IMR-90 (cell line): ENCODE measurements at regions not wholly inside any gene's neighbourhood (a gene's known extent, or its start where the extent isn't known, plus 50 kb on each side); places are given as distances from the start of the nearest gene placed in this dataset.

Source experiments
- ATAC-seq: fragments of 200-7000 bp; cut with Tn5 transposase; 2 replicates; pipeline ENCODE4 v1.9.1; 2020; ENCODE audit warnings: low read depth, mild to moderate bottlenecking, moderate library complexity
- BruUV-seq: library from RNA; stranded (reverse); fragments of 400-500 nt; replicated peaks from 2 replicates; lab custom pipeline; 2021; lab: Mats Ljungman, UMichigan
- CTCF ChIA-PET: fragments of 300-600 bp; formaldehyde crosslinking; extraction: SDS; loops from one replicate; lab custom pipeline; 2021; ENCODE audit warnings: antibody characterized with exemption; lab: Yijun Ruan, JAX
- POLR2A ChIA-PET: fragments of 300-600 bp; sonication (Branson Sonifier 250); formaldehyde crosslinking; loops from one replicate; lab custom pipeline; 2022; ENCODE audit warnings: antibody characterized with exemption; ENCODE audit not compliant: unreplicated experiment; lab: Charles Lee
- DNase-seq: peaks from one replicate; pipeline ENCODE4 v3.0.0; 2013
- H2AFZ ChIP-seq: replicated peaks from 2 replicates; pipeline ENCODE3; 2013; ENCODE audit warnings: low read length, mild to moderate bottlenecking; ENCODE audit not compliant: poor library complexity
- H2AK5ac ChIP-seq: 2 replicates; pipeline ENCODE4 v1.6.1; 2013; ENCODE audit warnings: low read depth, low read length, inconsistent platforms
- H2AK9ac ChIP-seq: replicated peaks from 2 replicates; pipeline ENCODE3; 2013; ENCODE audit warnings: mild to moderate bottlenecking, low read depth, low read length, moderate library complexity; ENCODE audit not compliant: poor library complexity
- H2BK120ac ChIP-seq: 2 replicates; pipeline ENCODE4 v1.6.1; 2013; ENCODE audit warnings: low read depth, low read length, inconsistent platforms
- H2BK15ac ChIP-seq: 3 replicates; pipeline ENCODE4 v1.6.1; 2013; ENCODE audit warnings: low read depth, low read length, inconsistent platforms
- H2BK20ac ChIP-seq: 2 replicates; pipeline ENCODE4 v1.6.1; 2013; ENCODE audit warnings: low read depth, mild to moderate bottlenecking, inconsistent platforms, low read length, moderate library complexity
- H2BK5ac ChIP-seq: 2 replicates; pipeline ENCODE4 v1.6.1; 2013; ENCODE audit warnings: mild to moderate bottlenecking, low read depth, low read length, inconsistent platforms; ENCODE audit not compliant: poor library complexity, severe bottlenecking
- H3K14ac ChIP-seq: replicated peaks from 2 replicates; pipeline ENCODE4 v1.6.1; 2013; ENCODE audit warnings: low read depth, low read length, inconsistent platforms
- H3K18ac ChIP-seq: 2 replicates; pipeline ENCODE4 v1.6.1; 2013; ENCODE audit warnings: low read depth, low read length, control low read depth
- H3K23ac ChIP-seq: 2 replicates; pipeline ENCODE4 v1.6.1; 2013; ENCODE audit warnings: low read depth, low read length, inconsistent platforms
- H3K27ac ChIP-seq: 2 replicates; pipeline ENCODE4 v1.5.1; 2013; ENCODE audit warnings: mild to moderate bottlenecking, control low read depth, low read length; ENCODE audit not compliant: insufficient read depth
- H3K27me3 ChIP-seq: 2 replicates; pipeline ENCODE4 v1.6.1; 2013; ENCODE audit warnings: low read length; ENCODE audit not compliant: control insufficient read depth, insufficient read depth
- H3K36me3 ChIP-seq: 2 replicates; pipeline ENCODE4 v1.6.1; 2013; ENCODE audit warnings: low read length, mixed read lengths; ENCODE audit not compliant: control insufficient read depth, insufficient read depth
- H3K4ac ChIP-seq: 2 replicates; pipeline ENCODE4 v1.6.1; 2013; ENCODE audit warnings: low read depth, low read length, inconsistent platforms
- H3K4me1 ChIP-seq: 2 replicates; pipeline ENCODE4 v1.6.1; 2013; ENCODE audit warnings: low read length, mixed read lengths; ENCODE audit not compliant: control insufficient read depth, insufficient read depth
- H3K4me2 ChIP-seq: 2 replicates; pipeline ENCODE4 v1.6.1; 2013; ENCODE audit warnings: low read depth, mild to moderate bottlenecking, control low read depth, low read length, moderate library complexity
- H3K4me3 ChIP-seq: 2 replicates; pipeline ENCODE4 v1.5.1; 2013; ENCODE audit warnings: low read depth, mild to moderate bottlenecking, control low read depth, low read length, moderate library complexity; ENCODE audit not compliant: insufficient read depth
- H3K56ac ChIP-seq: 2 replicates; pipeline ENCODE4 v1.6.1; 2013; ENCODE audit warnings: low read length, inconsistent platforms; ENCODE audit not compliant: insufficient read depth; ENCODE audit errors: extremely low read depth
- H3K79me1 ChIP-seq, 2 experiments: 2 replicates each; pipeline ENCODE4 v1.6.1; 2013; ENCODE audit warnings: low read length in 2 of 2, inconsistent platforms in 1 of 2, low read depth in 1 of 2
- H3K9ac ChIP-seq: 2 replicates; pipeline ENCODE4 v1.6.1; 2013; ENCODE audit warnings: low read depth, low read length, control low read depth
- H3K9me1 ChIP-seq: 2 replicates; pipeline ENCODE4 v1.6.1; 2013; ENCODE audit warnings: low read length, inconsistent platforms; ENCODE audit not compliant: insufficient read depth
- H3K9me3 ChIP-seq: 2 replicates; pipeline ENCODE4 v1.6.1; 2013; ENCODE audit warnings: low read length; ENCODE audit not compliant: control insufficient read depth, insufficient read depth
- H4K20me1 ChIP-seq: 2 replicates; pipeline ENCODE4 v1.6.1; 2013; ENCODE audit warnings: low read length, inconsistent platforms; ENCODE audit not compliant: insufficient read depth
- H4K5ac ChIP-seq: 2 replicates; pipeline ENCODE4 v1.6.1; 2013; ENCODE audit warnings: mild to moderate bottlenecking, low read depth, low read length, control low read depth
- H4K8ac ChIP-seq, 2 experiments: 2 replicates each; pipeline ENCODE4 v1.6.1; 2013; ENCODE audit warnings: low read depth in 2 of 2, low read length in 2 of 2, control low read depth in 1 of 2, inconsistent platforms in 1 of 2
- H4K91ac ChIP-seq: 2 replicates; pipeline ENCODE4 v1.6.1; 2013; ENCODE audit warnings: low read depth, low read length, inconsistent platforms; ENCODE audit not compliant: insufficient read depth
- BHLHE40 ChIP-seq: fragments of 150-350 bp; IDR thresholded peaks from 2 replicates; pipeline ENCODE4 v1.6.1; 2016; ENCODE audit warnings: mild to moderate bottlenecking, low read depth, low read length
- CEBPB ChIP-seq: IDR thresholded peaks from 2 replicates; pipeline ENCODE4 v1.6.1; 2012; ENCODE audit warnings: low read depth, low read length, improper control_type of control experiment
- CHD1 ChIP-seq: IDR thresholded peaks from 2 replicates; pipeline ENCODE4 v1.6.1; 2012; ENCODE audit warnings: low read depth, low read length, improper control_type of control experiment
- ELK1 ChIP-seq: fragments of 150-350 bp; IDR thresholded peaks from 2 replicates; pipeline ENCODE4 v1.6.1; 2016; ENCODE audit warnings: low read depth, mild to moderate bottlenecking, low read length, moderate library complexity, borderline replicate concordance
- FOS ChIP-seq: fragments of 150-350 bp; IDR thresholded peaks from 2 replicates; pipeline ENCODE4 v1.6.1; 2016; ENCODE audit warnings: low read depth, low read length
- MAFK ChIP-seq: IDR thresholded peaks from 2 replicates; pipeline ENCODE4 v1.6.1; 2012; ENCODE audit warnings: low read depth, low read length, improper control_type of control experiment
- MAZ ChIP-seq: IDR thresholded peaks from 2 replicates; pipeline ENCODE4 v1.6.1; 2012; ENCODE audit warnings: low read depth, mild to moderate bottlenecking, low read length, improper control_type of control experiment, moderate library complexity, borderline replicate concordance
- MXI1 ChIP-seq: IDR thresholded peaks from 2 replicates; pipeline ENCODE4 v1.6.1; 2012; ENCODE audit warnings: low read depth, mild to moderate bottlenecking, low read length, moderate library complexity, borderline replicate concordance
- NFE2L2 ChIP-seq: fragments of 150-350 bp; IDR thresholded peaks from 2 replicates; pipeline ENCODE4 v1.6.1; 2016; ENCODE audit warnings: low read depth, mild to moderate bottlenecking, low read length
- POLR2A ChIP-seq: IDR thresholded peaks from 2 replicates; pipeline ENCODE4 v1.6.1; 2012; ENCODE audit warnings: mild to moderate bottlenecking, low read depth, low read length
- RAD21 ChIP-seq: IDR thresholded peaks from 2 replicates; pipeline ENCODE4 v1.6.1; 2012; ENCODE audit warnings: low read length, improper control_type of control experiment
- RCOR1 ChIP-seq: IDR thresholded peaks from 2 replicates; pipeline ENCODE4 v1.6.1; 2012; ENCODE audit warnings: mild to moderate bottlenecking, low read length, improper control_type of control experiment; ENCODE audit not compliant: insufficient replicate concordance
- RFX5 ChIP-seq: IDR thresholded peaks from 2 replicates; pipeline ENCODE4 v1.8.0; 2012; ENCODE audit warnings: low read depth, mild to moderate bottlenecking, low read length, moderate library complexity
- SMC3 ChIP-seq: fragments of 150-350 bp; IDR thresholded peaks from 2 replicates; pipeline ENCODE4 v1.6.1; 2016; ENCODE audit warnings: low read depth, mild to moderate bottlenecking, antibody characterized with exemption, low read length, moderate library complexity
- USF2 ChIP-seq: fragments of 150-350 bp; IDR thresholded peaks from 2 replicates; pipeline ENCODE4 v1.6.1; 2017; ENCODE audit warnings: mild to moderate bottlenecking, antibody characterized with exemption, low read length, low read depth
- dilution Hi-C: fragments of 300-500 bp; cut with HindIII; formaldehyde crosslinking; loops from one replicate; pipeline ENCODE4 v1.14.3; 2018; ENCODE audit warnings: low sequenced_read_pairs; ENCODE audit not compliant: unreplicated experiment
- in situ Hi-C: fragments of 300-500 bp; cut with MboI; formaldehyde crosslinking; loops from 3 replicates; pipeline ENCODE4 v1.14.3; 2019; ENCODE audit warnings: low sequenced_read_pairs, inconsistent platforms, mixed read lengths
- intact Hi-C: fragments of 100-400 bp; cut with micrococcal nuclease; formaldehyde crosslinking; loops from 2 replicates; pipeline ENCODE4 v1.10.0; 2022
- TF ChIP-seq, protein P1 (sequence below): conservative IDR thresholded peaks from 2 replicates; pipeline ENCODE4 v1.5.1; 2012; ENCODE audit warnings: mild to moderate bottlenecking, low read depth, low read length, improper control_type of control experiment

DNA sequence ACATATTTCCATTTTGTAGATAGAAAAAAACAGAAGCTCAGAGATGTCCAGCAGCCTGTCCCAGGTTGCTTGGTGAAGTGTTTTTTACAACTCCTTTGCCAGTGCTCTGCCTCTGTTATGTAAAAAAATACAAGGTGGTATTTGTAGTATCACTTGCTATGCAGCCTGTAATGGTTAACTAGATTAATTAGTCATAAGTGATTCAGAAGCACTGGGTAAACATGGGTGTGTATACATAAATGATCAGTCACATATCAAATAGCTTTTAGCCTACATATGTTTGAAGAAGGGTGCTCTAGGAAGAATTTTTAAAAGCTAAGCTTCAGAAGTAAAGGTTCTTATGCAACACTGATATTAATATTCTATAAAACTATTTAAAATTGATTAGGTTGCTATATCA, 70.0 kb upstream of the MAGI3 start:
- Histone ChIP-seq H3K23ac (no peak overlapping the region), H3K18ac (no peak overlapping the region), H2AK5ac (no peak overlapping the region), H2AFZ (no peak overlapping the region), H4K5ac (no peak overlapping the region), H3K14ac (no peak overlapping the region), H3K79me1 (no peaks in the 10 kb centered on the region), H3K9me1 (no peaks in the 10 kb centered on the region), H3K4ac (no peak overlapping the region), H2AK9ac (no peak overlapping the region), H3K4me3 (no peak overlapping the region), H2BK20ac (no peak overlapping the region), H2BK120ac (no peak overlapping the region), H2BK5ac (no peak overlapping the region), H3K4me1 (no peaks in the 10 kb centered on the region), H3K27ac (no peak overlapping the region), H3K27me3 (no peaks in the 10 kb centered on the region), H3K56ac (no peak overlapping the region), H3K4me2 (no peak overlapping the region), H3K9me3 (no peaks in the 10 kb centered on the region), H4K91ac (no peak overlapping the region), H3K36me3 (no peaks in the 10 kb centered on the region), H3K9ac (no peak overlapping the region), H4K8ac (no peak overlapping the region), H4K20me1 (no peaks in the 10 kb centered on the region), H2BK15ac (no peak overlapping the region)
- dilution Hi-C loops (no loop called here), intact Hi-C loops (no loop called here), in situ Hi-C loops (loop anchor here (10.0 kb wide), 1 partner anchor 65 kb away; no protein-coding TSS in a partner anchor)
- no peak for DNase-seq
- ChIA-PET CTCF (no interaction called here), POLR2A (no interaction called here)
- no TSS peak for BruUV-seq
- no peak for ATAC-seq
- TF ChIP-seq FOS (no peak), ELK1 (no peak), POLR2A (no peak), CEBPB (no peak), NFE2L2 (no peak), RCOR1 (no peak), CHD1 (no peak), MAFK (no peak), SMC3 (no peak), BHLHE40 (no peak), MXI1 (no peak), USF2 (no peak), RAD21 (no peak), RFX5 (no peak), MAZ (no peak)
- TF ChIP-seq, protein P1, sequence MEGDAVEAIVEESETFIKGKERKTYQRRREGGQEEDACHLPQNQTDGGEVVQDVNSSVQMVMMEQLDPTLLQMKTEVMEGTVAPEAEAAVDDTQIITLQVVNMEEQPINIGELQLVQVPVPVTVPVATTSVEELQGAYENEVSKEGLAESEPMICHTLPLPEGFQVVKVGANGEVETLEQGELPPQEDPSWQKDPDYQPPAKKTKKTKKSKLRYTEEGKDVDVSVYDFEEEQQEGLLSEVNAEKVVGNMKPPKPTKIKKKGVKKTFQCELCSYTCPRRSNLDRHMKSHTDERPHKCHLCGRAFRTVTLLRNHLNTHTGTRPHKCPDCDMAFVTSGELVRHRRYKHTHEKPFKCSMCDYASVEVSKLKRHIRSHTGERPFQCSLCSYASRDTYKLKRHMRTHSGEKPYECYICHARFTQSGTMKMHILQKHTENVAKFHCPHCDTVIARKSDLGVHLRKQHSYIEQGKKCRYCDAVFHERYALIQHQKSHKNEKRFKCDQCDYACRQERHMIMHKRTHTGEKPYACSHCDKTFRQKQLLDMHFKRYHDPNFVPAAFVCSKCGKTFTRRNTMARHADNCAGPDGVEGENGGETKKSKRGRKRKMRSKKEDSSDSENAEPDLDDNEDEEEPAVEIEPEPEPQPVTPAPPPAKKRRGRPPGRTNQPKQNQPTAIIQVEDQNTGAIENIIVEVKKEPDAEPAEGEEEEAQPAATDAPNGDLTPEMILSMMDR: no peak
